ENCODE measurements at regions not wholly inside any gene's neighbourhood (a gene's known extent, or its start where the extent isn't known, plus 50 kb on each side); places are given as distances from the start of the nearest gene placed in this dataset.

DNA sequence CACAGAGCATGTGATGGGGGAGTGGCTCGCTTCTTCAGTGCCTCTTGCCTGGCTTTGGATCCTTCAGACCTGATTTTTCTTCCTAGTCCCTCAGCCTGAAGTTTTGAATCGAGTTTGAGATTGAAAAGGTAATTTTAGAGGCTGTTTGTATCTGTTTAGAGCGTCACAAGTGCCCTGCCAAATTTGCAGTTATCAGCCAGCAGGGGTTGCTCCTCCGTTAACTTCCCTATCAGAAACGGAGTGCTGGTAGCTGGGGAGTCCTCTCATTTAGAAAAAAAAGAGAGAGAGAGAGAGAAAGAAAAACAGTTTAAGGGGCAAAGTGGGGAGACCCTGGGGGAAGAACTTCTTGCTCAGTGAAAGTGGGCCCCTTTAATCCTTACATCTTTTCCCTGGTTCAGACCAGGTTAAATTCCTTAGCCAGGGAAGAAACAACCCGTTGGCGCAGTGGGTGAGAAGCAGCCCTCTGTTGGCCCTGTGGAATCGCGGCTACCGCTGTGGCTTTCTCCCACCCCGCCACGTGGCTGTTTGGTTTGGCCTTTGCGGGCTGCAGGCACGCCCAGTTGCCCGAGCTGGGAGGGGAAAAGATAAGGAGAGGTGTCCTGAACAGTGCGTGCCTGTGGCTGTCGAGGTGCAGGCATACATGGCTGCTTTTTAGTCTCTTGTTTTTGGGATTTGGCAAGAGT is 576.7 kb upstream of the ACO1 start (continued):
- TF ChIP-seq ZBTB33 (CRISPR knock-in tag; IDR thresholded peaks at IDR 0.05) = peak; percentile 95; the same call in 1 of the 2 replicates
- TF ChIP-seq ARNT2 (CRISPR knock-in tag; IDR thresholded peaks at IDR 0.05; ENCODE audit: low read depth) = no peak
- TF ChIP-seq MAX (IDR thresholded peaks at IDR 0.05) = peak; percentile 67
- no peak for TF ChIP-seq CREB3 (CRISPR knock-in tag; IDR thresholded peaks at IDR 0.05)
- TF ChIP-seq KDM2A (CRISPR knock-in tag; IDR thresholded peaks at IDR 0.05; ENCODE audit: borderline replicate concordance, low read depth) = peak; percentile 32; the same call in 1 of the 2 replicates
- TF ChIP-seq ZMYM4 (CRISPR knock-in tag; IDR thresholded peaks at IDR 0.05) = 0 out of 2 replicates have a peak, but pooled peaks have one; percentile 16
- TF ChIP-seq ZNF138 (CRISPR knock-in tag; IDR thresholded peaks at IDR 0.05; ENCODE audit: low read depth) = no peak
- peak; percentile 93 for TF ChIP-seq PRDM10 (CRISPR knock-in tag; IDR thresholded peaks at IDR 0.05; ENCODE audit: low read depth)
- 0 out of 2 replicates have a peak, but pooled peaks have one; percentile 23 for TF ChIP-seq POGZ (CRISPR knock-in tag; IDR thresholded peaks at IDR 0.05)
- TF ChIP-seq KDM4B (CRISPR knock-in tag; IDR thresholded peaks at IDR 0.05) = no peak
- TF ChIP-seq STAG1 (CRISPR knock-in tag; IDR thresholded peaks at IDR 0.05) = peak; percentile 41
- TF ChIP-seq SP5 (CRISPR knock-in tag; IDR thresholded peaks at IDR 0.05; ENCODE audit: borderline replicate concordance, low read depth) = 0 out of 2 replicates have a peak, but pooled peaks have one; percentile 25
